Loucy (cell line): ENCODE measurements at regions not wholly inside any gene's neighbourhood (a gene's known extent, or its start where the extent isn't known, plus 50 kb on each side); places are given as distances from the start of the nearest gene placed in this dataset.

Source experiments
- H2AFZ ChIP-seq: fragments of 200-600 bp; sonication (generic); 2 replicates; pipeline ENCODE4 v1.6.0; 2016; ENCODE audit warnings: antibody characterized with exemption, mild to moderate bottlenecking, low read length, moderate library complexity
- H3F3A ChIP-seq: fragments of 200-600 bp; 2 replicates; pipeline ENCODE4 v1.6.0; 2016; ENCODE audit warnings: antibody characterized with exemption, low read depth, mild to moderate bottlenecking
- H3K27me3 ChIP-seq: fragments of 200-600 bp; sonication (generic); 2 replicates; pipeline ENCODE4 v1.6.1; 2014; ENCODE audit warnings: low read length, mild to moderate bottlenecking; ENCODE audit not compliant: insufficient read depth, poor library complexity, severe bottlenecking
- H3K36me3 ChIP-seq: fragments of 200-600 bp; sonication (generic); 2 replicates; pipeline ENCODE4 v1.6.1; 2016; ENCODE audit warnings: low read length; ENCODE audit not compliant: insufficient read depth
- H3K4me1 ChIP-seq: fragments of 200-600 bp; sonication (generic); 2 replicates; pipeline ENCODE4 v1.5.1; 2014; ENCODE audit warnings: low read length, mild to moderate bottlenecking; ENCODE audit not compliant: insufficient read depth, poor library complexity, severe bottlenecking
- H3K4me2 ChIP-seq: fragments of 200-600 bp; sonication (generic); 2 replicates; pipeline ENCODE4 v1.6.0; 2014; ENCODE audit warnings: antibody characterized with exemption, low read length, low read depth, mild to moderate bottlenecking; ENCODE audit not compliant: poor library complexity, severe bottlenecking
- H3K4me3 ChIP-seq: fragments of 200-600 bp; sonication (generic); 2 replicates; pipeline ENCODE4 v1.5.1; 2014; ENCODE audit warnings: low read length, mild to moderate bottlenecking, mixed read lengths; ENCODE audit not compliant: poor library complexity, severe bottlenecking
- H3K79me2 ChIP-seq: fragments of 200-600 bp; sonication (generic); 2 replicates; pipeline ENCODE4 v1.6.1; 2014; ENCODE audit warnings: low read length; ENCODE audit not compliant: insufficient read depth
- H3K9ac ChIP-seq: fragments of 200-600 bp; sonication (generic); 2 replicates; pipeline ENCODE4 v1.6.0; 2014; ENCODE audit warnings: mild to moderate bottlenecking, low read depth, low read length, moderate library complexity; ENCODE audit not compliant: poor library complexity, severe bottlenecking
- H3K9me2 ChIP-seq: fragments of 200-600 bp; sonication (generic); replicated peaks from 2 replicates; pipeline ENCODE4 v1.6.1; 2016; ENCODE audit warnings: low read depth, low read length, mixed read lengths
- H3K9me3 ChIP-seq: fragments of 200-600 bp; sonication (generic); 2 replicates; pipeline ENCODE4 v1.6.1; 2014; ENCODE audit warnings: mild to moderate bottlenecking, antibody characterized with exemption, low read length, low read depth; ENCODE audit not compliant: insufficient read depth
- H4K20me1 ChIP-seq: fragments of 200-600 bp; sonication (generic); 2 replicates; pipeline ENCODE4 v1.6.0; 2014; ENCODE audit warnings: antibody characterized with exemption, low read length, mild to moderate bottlenecking; ENCODE audit not compliant: insufficient read depth, poor library complexity, severe bottlenecking
- EZH2phosphoT487 ChIP-seq: fragments of 200-600 bp; IDR thresholded peaks from 2 replicates; pipeline ENCODE4 v1.6.1; 2018; ENCODE audit warnings: antibody characterized with exemption, mild to moderate bottlenecking, moderate library complexity, borderline replicate concordance
- TF ChIP-seq, protein P1 (sequence below): fragments of 200-600 bp; sonication (generic); conservative IDR thresholded peaks from 2 replicates; pipeline ENCODE4 v1.5.1; 2014; ENCODE audit warnings: mild to moderate bottlenecking, antibody characterized with exemption, low read length

DNA sequence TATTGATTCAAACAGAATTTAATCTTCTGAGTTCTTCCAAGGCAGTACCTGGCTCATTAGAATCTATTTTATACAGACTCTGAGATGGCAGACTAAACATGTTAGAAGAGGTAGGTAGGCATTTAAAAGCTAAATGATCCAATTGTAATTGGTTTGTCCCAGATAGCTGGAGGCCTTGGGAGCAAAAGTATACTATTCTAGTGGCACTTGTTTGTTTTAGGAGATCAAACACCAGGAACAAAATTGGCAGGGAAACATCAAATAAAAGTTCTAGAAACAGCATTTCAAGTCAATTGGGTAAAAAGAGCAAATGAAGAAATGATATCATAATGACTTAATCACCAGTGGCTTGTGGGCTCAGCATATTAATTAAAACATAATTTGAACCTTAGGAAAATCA, 521.4 kb downstream of the PRR16 start:
- no peaks in the 10 kb centered on the region for H3K79me2 ChIP-seq
- H3F3A ChIP-seq = no peaks in the 10 kb centered on the region
- no peaks in the 10 kb centered on the region for H3K9me2 ChIP-seq
- no peaks in the 10 kb centered on the region for H3K36me3 ChIP-seq
- no peak overlapping the region for H3K4me2 ChIP-seq
- H3K9me3 ChIP-seq = no peaks in the 10 kb centered on the region
- H4K20me1 ChIP-seq = no peaks in the 10 kb centered on the region
- TF ChIP-seq EZH2phosphoT487 = no peak
- TF ChIP-seq, protein P1, sequence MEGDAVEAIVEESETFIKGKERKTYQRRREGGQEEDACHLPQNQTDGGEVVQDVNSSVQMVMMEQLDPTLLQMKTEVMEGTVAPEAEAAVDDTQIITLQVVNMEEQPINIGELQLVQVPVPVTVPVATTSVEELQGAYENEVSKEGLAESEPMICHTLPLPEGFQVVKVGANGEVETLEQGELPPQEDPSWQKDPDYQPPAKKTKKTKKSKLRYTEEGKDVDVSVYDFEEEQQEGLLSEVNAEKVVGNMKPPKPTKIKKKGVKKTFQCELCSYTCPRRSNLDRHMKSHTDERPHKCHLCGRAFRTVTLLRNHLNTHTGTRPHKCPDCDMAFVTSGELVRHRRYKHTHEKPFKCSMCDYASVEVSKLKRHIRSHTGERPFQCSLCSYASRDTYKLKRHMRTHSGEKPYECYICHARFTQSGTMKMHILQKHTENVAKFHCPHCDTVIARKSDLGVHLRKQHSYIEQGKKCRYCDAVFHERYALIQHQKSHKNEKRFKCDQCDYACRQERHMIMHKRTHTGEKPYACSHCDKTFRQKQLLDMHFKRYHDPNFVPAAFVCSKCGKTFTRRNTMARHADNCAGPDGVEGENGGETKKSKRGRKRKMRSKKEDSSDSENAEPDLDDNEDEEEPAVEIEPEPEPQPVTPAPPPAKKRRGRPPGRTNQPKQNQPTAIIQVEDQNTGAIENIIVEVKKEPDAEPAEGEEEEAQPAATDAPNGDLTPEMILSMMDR = no peak
- no peak overlapping the region for H3K9ac ChIP-seq
- H2AFZ ChIP-seq = no peak overlapping the region
- H3K4me3 ChIP-seq = no peak overlapping the region
- no peaks in the 10 kb centered on the region for H3K27me3 ChIP-seq
- no peaks in the 10 kb centered on the region for H3K4me1 ChIP-seq

DNA sequence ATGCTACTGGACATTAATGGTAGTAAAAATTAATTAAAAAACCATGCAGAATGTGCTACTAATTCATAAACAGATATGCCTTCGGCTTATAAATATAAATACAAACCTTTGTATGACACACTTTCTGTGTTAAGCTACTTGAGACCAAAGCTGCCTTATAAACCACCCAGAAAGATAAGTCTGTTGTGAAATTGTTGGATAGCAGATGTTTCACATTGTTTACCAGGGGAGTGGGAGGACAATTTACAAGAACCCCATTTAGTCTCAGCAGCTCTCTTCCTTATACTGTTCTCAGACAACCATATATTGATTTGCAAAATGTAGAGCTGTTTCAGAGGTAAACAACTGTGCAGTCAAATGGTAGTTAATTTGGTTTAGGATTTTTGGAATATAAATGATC, 524.4 kb downstream of the PRR16 start:
- H3K4me1 ChIP-seq = no peaks in the 10 kb centered on the region
- H3K9ac ChIP-seq = no peak overlapping the region
- no peaks in the 10 kb centered on the region for H4K20me1 ChIP-seq
- TF ChIP-seq, protein P1 = no peak
- no peak for TF ChIP-seq EZH2phosphoT487
- H3K9me3 ChIP-seq = no peaks in the 10 kb centered on the region
- H3K36me3 ChIP-seq = no peaks in the 10 kb centered on the region
- no peaks in the 10 kb centered on the region for H3K79me2 ChIP-seq
- no peaks in the 10 kb centered on the region for H3K27me3 ChIP-seq
- no peak overlapping the region for H3K4me3 ChIP-seq
- H3K4me2 ChIP-seq = no peak overlapping the region
- H3K9me2 ChIP-seq = no peaks in the 10 kb centered on the region
- no peak overlapping the region for H2AFZ ChIP-seq
- H3F3A ChIP-seq = no peaks in the 10 kb centered on the region

DNA sequence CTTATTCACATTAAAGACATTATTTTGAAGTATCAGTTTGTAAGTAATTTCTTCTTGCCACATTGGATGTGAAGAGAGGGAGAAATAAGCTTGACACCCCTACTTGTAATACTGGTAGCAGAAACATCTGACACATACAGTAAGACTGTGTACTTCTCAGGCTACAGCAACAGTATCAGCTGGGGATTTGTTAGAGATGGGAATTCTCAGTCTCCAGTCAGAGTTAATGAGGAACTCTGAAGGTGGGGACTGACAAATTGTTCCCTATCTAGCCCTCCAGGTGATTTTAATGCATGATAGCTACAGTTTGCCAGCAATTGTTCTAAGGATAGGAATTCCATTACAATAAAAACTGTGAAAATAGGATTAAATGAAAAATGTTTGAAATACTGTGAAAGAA, 524.8 kb downstream of the PRR16 start:
- Histone ChIP-seq H3K27me3 (no peaks in the 10 kb centered on the region), H3K36me3 (no peaks in the 10 kb centered on the region), H3K9me2 (no peaks in the 10 kb centered on the region), H3F3A (no peaks in the 10 kb centered on the region), H3K9ac (no peak overlapping the region), H3K79me2 (no peaks in the 10 kb centered on the region), H4K20me1 (no peaks in the 10 kb centered on the region), H3K4me3 (no peak overlapping the region), H2AFZ (no peak overlapping the region), H3K4me2 (no peak overlapping the region), H3K9me3 (no peaks in the 10 kb centered on the region), H3K4me1 (no peaks in the 10 kb centered on the region)
- TF ChIP-seq, protein P1 = no peak
- no peak for TF ChIP-seq EZH2phosphoT487
